ENCODE measurements at regions not wholly inside any gene's neighbourhood (a gene's known extent, or its start where the extent isn't known, plus 50 kb on each side); places are given as distances from the start of the nearest gene placed in this dataset.

DNA sequence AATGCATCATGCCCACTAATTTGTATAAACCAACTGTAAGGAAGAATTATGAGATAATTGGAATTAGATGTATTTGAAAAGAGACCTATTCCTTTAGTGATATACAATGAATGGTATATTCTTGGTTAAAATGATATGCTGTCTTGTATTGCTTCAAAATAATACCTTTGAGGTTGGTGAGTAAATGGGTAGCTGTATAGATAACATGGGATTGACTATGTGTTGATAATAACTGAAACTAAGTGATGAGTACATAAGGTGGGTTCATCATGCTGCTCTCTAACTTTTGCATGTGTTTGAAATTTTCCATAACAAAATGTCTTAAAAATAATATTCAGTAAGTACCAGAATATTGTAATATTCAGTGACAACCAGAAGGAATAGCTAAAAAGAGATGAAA, 272.6 kb upstream of the ZPLD1 start:
- no peak for TF ChIP-seq CTCF (IDR thresholded peaks at IDR 0.05 in 4 of 5, conservative IDR thresholded peaks at IDR 0.05 in 1 of 5)
- TF ChIP-seq POLR2A (IDR thresholded peaks at IDR 0.05), result no peak

All from gastrocnemius medialis (tissue), 4 donors.